Raji (cell line): ENCODE measurements at regions not wholly inside any gene's neighbourhood (a gene's known extent, or its start where the extent isn't known, plus 50 kb on each side); places are given as distances from the start of the nearest gene placed in this dataset.

Experiments used
- POLR2A ChIP-seq: IDR thresholded peaks from 2 replicates; pipeline ENCODE4 v1.6.1; 2011; ENCODE audit warnings: low read depth, low read length, control low read depth; ENCODE audit not compliant: insufficient read depth

- TF ChIP-seq POLR2A, result no peak
Measured at GRCh38 chrX:63488546-63489373, 137.6 kb upstream of the SPIN4 start.

DNA sequence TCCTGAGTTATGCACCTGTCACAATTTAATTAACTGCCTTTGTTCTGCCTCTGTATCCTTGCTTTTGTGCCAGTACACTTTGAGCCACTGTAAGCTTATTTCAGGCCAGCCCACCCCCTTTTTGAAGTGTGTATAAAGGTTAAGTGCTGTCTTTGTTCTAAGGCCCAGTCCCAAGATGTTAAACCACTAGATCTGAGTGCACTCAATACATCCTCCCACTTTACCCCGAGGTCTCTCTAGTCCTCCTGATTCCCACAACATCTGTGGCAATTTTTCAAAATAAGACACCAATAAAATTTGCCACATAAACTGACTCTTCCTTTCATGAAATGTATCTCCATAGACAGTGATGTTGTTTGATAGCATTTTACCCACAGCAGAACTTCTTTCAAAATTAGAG is 124.1 kb upstream of the SPIN4 start:
- TF ChIP-seq POLR2A, result no peak

DNA sequence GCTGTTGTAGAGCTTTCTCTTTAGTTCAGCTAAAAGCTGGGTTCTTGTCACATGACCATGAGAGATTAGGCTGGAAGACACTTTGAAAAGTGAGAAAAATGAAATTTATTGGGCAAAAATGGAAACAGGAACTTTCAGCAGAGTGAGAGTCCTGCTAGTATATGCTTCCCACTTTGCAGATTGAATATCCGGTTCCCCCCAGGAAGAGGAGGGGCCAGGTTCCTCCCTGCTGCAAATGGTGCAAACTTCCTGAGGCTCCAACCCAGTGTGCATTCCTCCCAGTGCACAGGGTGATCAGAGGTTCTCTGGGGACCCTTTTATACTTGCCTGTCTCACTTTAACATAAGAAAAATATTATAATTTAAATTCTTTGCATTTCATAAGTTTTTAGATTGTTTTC is 119.9 kb upstream of the SPIN4 start:
- TF ChIP-seq POLR2A, result no peak

DNA sequence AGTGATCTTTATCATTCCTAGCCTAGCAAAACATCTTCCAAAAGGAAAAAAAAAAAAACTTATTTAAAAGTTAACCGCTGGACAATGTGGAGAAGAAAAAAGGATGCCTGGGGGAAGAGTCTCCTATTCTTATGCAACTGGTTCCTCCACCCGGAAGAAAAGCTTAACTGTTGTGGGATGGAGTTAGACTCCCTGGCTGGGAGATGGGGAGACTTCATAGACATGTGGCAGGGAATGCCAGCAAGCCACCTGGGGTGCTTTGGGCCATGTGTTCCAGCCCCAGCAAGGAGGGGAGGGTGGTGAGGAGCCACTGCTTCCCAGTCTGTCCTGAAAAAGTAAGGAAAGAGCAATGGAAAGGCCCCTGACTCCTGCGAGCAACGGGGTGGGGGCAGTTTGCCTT is 119.4 kb upstream of the SPIN4 start:
- no peak for TF ChIP-seq POLR2A

GRCh38 chrX:63466690-63467089 is 115.6 kb upstream of the SPIN4 start:
- TF ChIP-seq POLR2A, result no peak

GRCh38 chrX:63458981-63459380 is 107.8 kb upstream of the SPIN4 start:
- TF ChIP-seq POLR2A, result no peak

GRCh38 chrX:63453571-63453970 is 102.4 kb upstream of the SPIN4 start:
- TF ChIP-seq POLR2A, result no peak

DNA sequence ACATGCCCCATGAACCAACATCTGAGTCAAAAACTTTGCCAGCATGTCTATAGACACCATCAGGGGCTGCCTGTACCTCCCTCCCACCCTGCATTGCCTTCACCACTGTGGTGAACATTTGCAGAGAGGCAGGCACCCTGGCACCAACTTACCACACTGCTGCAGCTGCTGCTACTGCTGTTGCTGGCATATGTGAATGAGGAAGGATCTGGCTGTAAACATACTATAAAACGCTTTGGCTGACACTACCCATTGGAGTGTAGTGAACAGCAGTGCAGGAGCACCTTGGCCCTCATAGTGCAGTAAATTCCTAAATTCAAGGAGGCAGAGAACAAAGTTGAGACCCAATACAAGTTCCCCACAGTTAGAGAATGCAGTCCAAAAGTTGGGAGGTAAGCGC is 90.6 kb upstream of the SPIN4 start:
- no peak for TF ChIP-seq POLR2A

GRCh38 chrX:63439580-63439979 is 88.4 kb upstream of the SPIN4 start:
- no peak for TF ChIP-seq POLR2A

DNA sequence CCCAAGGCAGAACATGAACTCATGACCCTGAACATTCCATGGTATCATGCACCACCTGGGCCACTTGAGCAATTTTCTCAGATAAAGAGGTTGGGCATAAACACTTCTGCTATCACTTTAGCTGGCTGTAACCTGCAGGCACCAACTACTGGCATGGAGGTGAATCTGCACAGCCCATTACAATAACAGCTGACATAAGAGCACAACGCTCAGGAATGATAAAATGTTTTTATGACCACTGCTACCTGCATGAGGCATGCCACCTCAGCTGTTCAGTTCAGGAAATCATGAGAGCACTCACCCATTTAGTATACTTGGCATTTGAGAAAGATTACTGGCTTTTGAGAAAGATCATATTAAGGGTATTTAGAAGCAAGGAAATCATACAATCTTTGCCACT is 85.7 kb upstream of the SPIN4 start:
- TF ChIP-seq POLR2A, result no peak

DNA sequence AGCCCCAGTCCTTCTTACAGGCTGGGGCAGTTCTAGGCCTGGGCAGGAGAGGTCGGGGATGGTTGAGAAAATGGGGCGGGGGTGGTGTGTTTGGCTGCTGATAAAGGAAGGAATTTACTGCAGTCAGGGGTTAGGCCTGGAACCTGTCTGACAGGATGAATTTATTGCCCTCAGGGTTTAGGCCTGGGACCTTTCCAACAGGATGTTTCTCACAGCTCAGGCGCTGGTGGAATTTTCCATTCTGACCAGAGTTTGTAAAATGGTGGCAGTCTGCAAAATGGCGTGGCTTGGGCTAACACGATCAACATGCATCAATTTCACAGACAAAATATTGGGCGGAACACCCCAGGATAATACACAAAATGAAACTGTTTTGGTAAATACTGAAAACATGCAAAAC is 83.5 kb upstream of the SPIN4 start:
- no peak for TF ChIP-seq POLR2A

- no peak for TF ChIP-seq POLR2A
Measured at GRCh38 chrX:63434206-63434605, 83.1 kb upstream of the SPIN4 start.

- no peak for TF ChIP-seq POLR2A
Measured at GRCh38 chrX:63430026-63430425, 78.9 kb upstream of the SPIN4 start.

- no peak for TF ChIP-seq POLR2A
Measured at GRCh38 chrX:63428348-63428747, 77.2 kb upstream of the SPIN4 start.

GRCh38 chrX:63426519-63426918 is 75.4 kb upstream of the SPIN4 start:
- TF ChIP-seq POLR2A, result no peak

DNA sequence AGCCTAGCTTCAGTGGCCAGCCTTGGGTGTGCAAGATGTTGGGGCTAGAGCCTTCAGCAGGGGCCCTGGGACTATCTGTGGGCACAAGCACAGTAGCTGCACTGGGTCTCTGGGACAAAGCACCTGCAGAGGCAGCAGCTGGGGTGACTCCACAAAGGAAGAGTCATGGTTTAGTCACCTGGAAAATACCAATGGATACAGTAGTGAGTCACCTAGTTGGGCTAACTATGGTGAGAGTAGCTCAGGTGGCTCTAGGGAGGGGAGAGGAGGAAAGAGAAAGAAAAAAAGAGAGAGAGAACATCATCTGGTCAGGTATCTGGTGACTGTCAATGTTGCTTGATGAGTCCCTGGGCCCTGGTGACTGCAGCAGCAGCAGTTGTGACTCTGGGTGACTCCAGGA is 72.9 kb upstream of the SPIN4 start:
- TF ChIP-seq POLR2A, result no peak

- no peak for TF ChIP-seq POLR2A
Measured at GRCh38 chrX:63421411-63421810, 70.3 kb upstream of the SPIN4 start.
